Neural progenitor cell (in vitro differentiated cells): ENCODE measurements at regions not wholly inside any gene's neighbourhood (a gene's known extent, or its start where the extent isn't known, plus 50 kb on each side); places are given as distances from the start of the nearest gene placed in this dataset.

Experiments
- EZH2 ChIP-seq: fragments of 200-600 bp; sonication (generic); IDR thresholded peaks from 2 replicates; pipeline ENCODE4 v1.6.1; 2017; ENCODE audit warnings: antibody characterized with exemption, mild to moderate bottlenecking, moderate library complexity
- EZH2phosphoT487 ChIP-seq: fragments of 200-600 bp; sonication (generic); IDR thresholded peaks from 2 replicates; pipeline ENCODE4 v1.6.1; 2017; ENCODE audit warnings: antibody characterized with exemption
- TF ChIP-seq, protein P1 (sequence below): fragments of 200-600 bp; sonication (generic); IDR thresholded peaks from 2 replicates; pipeline ENCODE4 v1.5.1; 2017; ENCODE audit warnings: antibody characterized with exemption, mild to moderate bottlenecking

DNA sequence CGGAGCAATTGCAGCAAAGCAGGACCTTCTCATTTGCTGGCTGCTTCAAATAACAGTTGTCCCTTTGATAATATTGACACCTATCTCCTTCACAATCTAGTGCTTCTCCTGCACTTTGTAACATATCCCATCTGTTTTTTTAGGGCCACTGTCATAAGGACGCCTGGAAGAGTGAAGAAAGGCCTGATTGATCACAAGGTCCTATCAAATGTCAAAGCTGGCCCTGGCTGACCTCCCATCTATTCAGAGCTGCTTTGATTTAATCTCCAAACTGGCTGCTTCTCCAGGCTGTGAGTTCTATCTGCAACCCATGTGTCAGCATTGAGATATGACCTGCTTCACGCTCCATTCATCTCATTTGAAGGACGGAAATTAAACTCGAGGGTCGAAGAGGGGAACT, 601.2 kb upstream of the KCNMB2 start:
- TF ChIP-seq, protein P1, sequence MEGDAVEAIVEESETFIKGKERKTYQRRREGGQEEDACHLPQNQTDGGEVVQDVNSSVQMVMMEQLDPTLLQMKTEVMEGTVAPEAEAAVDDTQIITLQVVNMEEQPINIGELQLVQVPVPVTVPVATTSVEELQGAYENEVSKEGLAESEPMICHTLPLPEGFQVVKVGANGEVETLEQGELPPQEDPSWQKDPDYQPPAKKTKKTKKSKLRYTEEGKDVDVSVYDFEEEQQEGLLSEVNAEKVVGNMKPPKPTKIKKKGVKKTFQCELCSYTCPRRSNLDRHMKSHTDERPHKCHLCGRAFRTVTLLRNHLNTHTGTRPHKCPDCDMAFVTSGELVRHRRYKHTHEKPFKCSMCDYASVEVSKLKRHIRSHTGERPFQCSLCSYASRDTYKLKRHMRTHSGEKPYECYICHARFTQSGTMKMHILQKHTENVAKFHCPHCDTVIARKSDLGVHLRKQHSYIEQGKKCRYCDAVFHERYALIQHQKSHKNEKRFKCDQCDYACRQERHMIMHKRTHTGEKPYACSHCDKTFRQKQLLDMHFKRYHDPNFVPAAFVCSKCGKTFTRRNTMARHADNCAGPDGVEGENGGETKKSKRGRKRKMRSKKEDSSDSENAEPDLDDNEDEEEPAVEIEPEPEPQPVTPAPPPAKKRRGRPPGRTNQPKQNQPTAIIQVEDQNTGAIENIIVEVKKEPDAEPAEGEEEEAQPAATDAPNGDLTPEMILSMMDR, result no peak
- no peak for TF ChIP-seq EZH2
- no peak for TF ChIP-seq EZH2phosphoT487
